Activated naive CD4-positive, alpha-beta T cell treated with anti-CD3 and anti-CD28 coated beads, Interleukin-2, amount 50 U/mL, for 24 hours (primary cell): ENCODE measurements at regions not wholly inside any gene's neighbourhood (a gene's known extent, or its start where the extent isn't known, plus 50 kb on each side); places are given as distances from the start of the nearest gene placed in this dataset.
A peak's percentile ranks its signal among the peaks of the same experiment; 100 is the strongest.

Experiments used
- H3K27ac Mint-ChIP-seq: one replicate; pipeline ENCODE4 v1.8.0; 2021; ENCODE audit warnings: mild to moderate bottlenecking, mixed read lengths
- H3K27me3 Mint-ChIP-seq: one replicate; pipeline ENCODE4 v1.8.0; 2021; ENCODE audit warnings: mixed read lengths
- H3K36me3 Mint-ChIP-seq: one replicate; pipeline ENCODE4 v1.8.0; 2021; ENCODE audit warnings: mixed read lengths
- H3K4me1 Mint-ChIP-seq: one replicate; pipeline ENCODE4 v1.8.0; 2021; ENCODE audit warnings: mixed read lengths
- H3K4me3 Mint-ChIP-seq: one replicate; pipeline ENCODE4 v1.8.0; 2021; ENCODE audit warnings: mild to moderate bottlenecking, mixed read lengths
- H3K9me3 Mint-ChIP-seq: one replicate; pipeline ENCODE4 v1.8.0; 2021; ENCODE audit warnings: mixed read lengths

DNA sequence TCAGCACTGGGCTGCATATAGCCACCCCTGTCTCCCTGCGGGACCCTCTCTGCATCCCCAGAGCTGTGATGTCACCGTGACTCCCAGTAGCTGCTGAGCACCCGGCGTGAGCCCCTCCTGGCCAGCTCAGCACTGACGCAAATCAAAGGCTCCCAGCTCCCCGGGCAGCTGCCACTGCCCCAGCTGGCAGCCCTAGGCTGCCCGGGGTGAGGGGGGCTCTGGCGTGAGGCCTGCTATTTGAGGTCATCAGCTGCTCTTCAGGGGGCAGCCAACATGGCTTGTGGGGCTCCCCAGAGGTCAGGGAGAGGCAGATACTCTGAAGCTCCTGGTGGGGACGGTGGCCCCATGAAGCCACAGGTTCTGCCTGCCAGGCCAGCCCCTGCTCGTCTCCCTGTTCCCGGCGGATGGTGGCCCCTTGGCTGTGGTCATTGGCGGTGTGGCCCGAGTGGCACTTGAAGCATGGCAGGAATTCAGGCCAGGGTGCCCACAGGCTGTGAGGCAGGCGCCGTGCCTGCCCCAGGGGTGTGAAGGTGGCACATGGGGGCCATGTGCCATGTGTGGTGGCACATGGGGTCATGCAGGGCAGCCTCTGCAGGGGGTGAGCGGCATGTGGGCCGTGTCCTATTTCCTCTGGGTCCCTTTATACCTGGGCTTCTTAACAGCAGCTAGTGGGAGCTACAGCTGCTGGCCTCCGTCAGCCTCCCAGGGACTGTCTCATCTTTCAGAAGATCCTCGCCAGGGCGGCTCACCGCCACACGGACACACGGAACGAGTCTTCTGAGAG is 85.4 kb downstream of the SIK1 start:
- Mint-ChIP-seq H3K36me3 (no peaks in the 10 kb centered on the region), H3K4me3 (no peak overlapping the region), H3K27ac (no peak overlapping the region), H3K27me3 (peaks cover 2% of the 10 kb centered on the region), H3K4me1 (peaks cover 7% of the 10 kb centered on the region), H3K9me3 (no peaks in the 10 kb centered on the region)

- H3K27me3 Mint-ChIP-seq = peaks cover 2% of the 10 kb centered on the region
- no peaks in the 10 kb centered on the region for H3K9me3 Mint-ChIP-seq
- no peak overlapping the region for H3K4me3 Mint-ChIP-seq
- H3K4me1 Mint-ChIP-seq = peaks cover 7% of the 10 kb centered on the region
- H3K27ac Mint-ChIP-seq = no peak overlapping the region
- H3K36me3 Mint-ChIP-seq = no peaks in the 10 kb centered on the region
Measured at GRCh38 chr21:43340491-43341377, 86.2 kb downstream of the SIK1 start.

GRCh38 chr21:43339668-43340067 is 87.3 kb downstream of the SIK1 start:
- no peaks in the 10 kb centered on the region for H3K36me3 Mint-ChIP-seq
- H3K4me3 Mint-ChIP-seq = no peak overlapping the region
- H3K27me3 Mint-ChIP-seq = peaks cover 2% of the 10 kb centered on the region
- no peak overlapping the region for H3K27ac Mint-ChIP-seq
- no peaks in the 10 kb centered on the region for H3K9me3 Mint-ChIP-seq
- H3K4me1 Mint-ChIP-seq = peaks cover 7% of the 10 kb centered on the region

DNA sequence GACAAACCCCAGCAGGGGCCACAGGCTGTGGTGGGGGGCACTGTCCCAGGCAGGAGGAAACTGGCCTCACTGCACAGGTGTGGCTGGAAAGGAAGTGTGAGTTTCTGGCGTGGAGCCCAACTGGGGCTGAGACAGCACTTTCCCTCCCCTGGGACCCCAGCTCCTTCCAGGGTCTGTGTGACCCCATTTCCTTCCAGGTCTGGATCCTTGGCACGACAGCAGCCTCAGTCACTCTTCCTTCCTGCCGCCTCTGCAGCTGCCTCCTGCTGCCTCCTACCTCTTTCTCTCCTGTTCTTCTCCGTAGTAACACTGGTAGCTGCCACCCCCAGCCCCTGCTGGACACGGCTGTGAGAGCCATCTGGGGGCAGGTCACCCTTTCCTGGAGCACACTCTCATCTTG is 88.0 kb downstream of the SIK1 start:
- H3K4me3 Mint-ChIP-seq = no peak overlapping the region
- no peak overlapping the region for H3K27ac Mint-ChIP-seq
- no peaks in the 10 kb centered on the region for H3K36me3 Mint-ChIP-seq
- H3K4me1 Mint-ChIP-seq = peaks cover 7% of the 10 kb centered on the region
- peaks cover 2% of the 10 kb centered on the region for H3K27me3 Mint-ChIP-seq
- no peaks in the 10 kb centered on the region for H3K9me3 Mint-ChIP-seq

DNA sequence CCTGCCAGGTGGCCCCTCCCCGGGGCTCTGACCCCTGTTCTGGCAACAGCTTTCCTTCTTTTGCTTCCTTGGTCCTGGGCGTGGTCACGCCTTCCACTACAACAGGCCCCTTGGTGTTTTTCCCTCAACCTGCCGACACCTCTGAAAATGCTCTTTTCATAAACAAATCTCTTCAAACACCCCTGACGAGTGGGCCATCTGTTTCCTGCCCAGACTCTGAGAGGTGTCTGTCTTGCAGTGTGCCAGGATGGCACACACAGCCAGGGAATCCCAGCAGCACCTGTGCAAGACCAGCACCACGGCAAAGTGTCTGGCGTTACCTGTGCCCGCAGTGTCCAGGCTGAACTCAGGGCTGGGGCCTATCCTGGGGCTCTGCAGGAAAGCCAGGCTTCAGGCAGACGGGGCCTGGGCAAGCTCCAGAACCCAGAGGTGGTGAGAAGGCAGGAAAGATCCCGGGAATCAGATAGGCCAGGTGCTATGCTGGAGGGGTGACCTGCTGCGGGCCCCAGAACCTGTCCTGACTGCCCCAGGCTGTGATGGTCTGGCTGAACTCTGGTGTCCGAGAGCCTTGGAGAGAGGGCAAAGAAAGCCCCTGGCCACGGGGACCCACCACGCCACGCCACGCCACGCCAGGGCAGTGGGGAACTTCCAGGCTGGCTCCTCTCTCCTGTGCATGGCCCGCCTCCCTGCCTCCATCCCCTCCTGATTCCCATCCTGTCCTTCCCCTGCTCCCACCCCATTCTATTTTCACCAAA is 88.9 kb downstream of the SIK1 start:
- Mint-ChIP-seq H3K36me3 (no peaks in the 10 kb centered on the region), H3K4me3 (no peak overlapping the region), H3K27ac (peak overlapping the region; percentile 76), H3K4me1 (peaks cover 7% of the 10 kb centered on the region), H3K9me3 (no peaks in the 10 kb centered on the region), H3K27me3 (peaks cover 2% of the 10 kb centered on the region)

GRCh38 chr21:43335119-43335518 is 91.8 kb downstream of the SIK1 start:
- Mint-ChIP-seq H3K9me3 (no peaks in the 10 kb centered on the region), H3K27me3 (peaks cover 2% of the 10 kb centered on the region), H3K4me3 (no peak overlapping the region), H3K36me3 (no peaks in the 10 kb centered on the region), H3K4me1 (peaks cover 7% of the 10 kb centered on the region), H3K27ac (no peak overlapping the region)

DNA sequence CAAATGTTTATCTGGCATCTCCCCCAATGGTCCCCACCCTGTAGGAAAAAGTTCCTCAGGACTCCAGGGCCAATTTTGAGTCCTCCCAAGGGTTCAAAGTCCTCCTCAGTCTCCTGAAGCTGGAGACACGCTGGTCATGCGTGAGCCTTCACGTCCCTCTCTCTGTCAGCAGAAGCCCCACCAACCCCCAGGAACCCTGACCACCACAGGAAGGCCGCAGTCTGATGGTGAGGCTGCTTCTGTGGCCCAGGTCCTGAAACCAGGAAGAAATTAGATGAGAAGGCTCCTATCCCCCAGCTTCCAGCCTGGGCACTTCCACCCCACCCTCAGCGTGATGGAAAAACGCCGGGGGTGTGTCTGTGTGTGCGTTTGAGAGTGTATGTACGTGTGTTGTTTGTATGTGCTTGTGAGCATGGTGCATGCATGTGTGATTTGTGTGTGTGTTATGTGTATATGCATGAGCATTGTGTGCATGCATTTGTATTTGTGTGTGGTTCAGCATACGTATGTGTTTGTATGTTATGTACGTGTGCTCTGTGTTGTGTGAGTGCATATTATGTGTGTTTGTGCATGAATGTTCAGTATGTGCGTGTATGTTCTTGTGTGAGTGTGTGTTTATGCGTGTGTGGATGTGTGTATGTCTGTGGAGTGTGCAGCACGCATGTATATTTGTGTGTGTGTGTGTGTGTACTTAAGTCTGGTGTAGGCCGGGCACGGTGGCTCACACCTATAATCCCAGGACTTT is 92.5 kb downstream of the SIK1 start:
- Mint-ChIP-seq H3K27ac (no peak overlapping the region), H3K4me1 (peaks cover 7% of the 10 kb centered on the region), H3K27me3 (peaks cover 2% of the 10 kb centered on the region), H3K4me3 (no peak overlapping the region), H3K9me3 (no peaks in the 10 kb centered on the region), H3K36me3 (no peaks in the 10 kb centered on the region)

DNA sequence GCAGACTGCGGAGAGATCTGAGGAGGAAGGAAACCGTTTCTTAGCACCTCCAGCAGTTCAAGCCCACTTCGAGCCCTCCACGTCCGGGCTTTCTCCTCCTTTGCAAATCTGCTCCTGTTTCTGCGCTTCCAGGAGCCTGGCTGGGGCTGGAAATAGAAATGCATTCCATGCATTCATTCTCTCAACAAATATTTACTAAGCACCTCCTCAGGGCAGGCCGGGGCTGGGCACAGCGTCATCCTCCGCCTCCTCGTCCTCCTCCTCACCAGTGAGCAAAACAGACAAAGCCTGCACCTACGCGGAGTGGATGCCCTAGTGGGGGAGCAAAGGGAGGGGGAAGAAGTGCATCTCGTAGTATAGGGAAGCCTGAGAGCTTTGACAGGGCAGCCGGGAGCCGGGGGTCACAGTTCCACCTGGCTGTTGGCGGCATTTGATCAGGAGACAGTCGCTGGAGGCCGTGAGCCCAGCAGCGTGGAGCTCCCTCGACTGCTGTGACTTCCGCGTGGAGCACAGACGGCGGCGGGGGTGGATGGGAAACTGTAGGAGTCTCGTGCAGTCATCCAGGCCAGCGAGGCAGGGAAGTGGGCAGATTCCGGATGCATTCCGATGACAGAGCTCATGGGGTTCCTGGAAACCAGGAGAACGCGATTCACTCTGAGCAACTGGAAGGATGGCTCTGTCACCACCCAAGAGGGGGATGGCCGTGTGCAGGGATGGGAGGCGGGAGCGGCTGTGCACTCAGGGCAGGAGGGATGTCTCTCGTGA is 93.5 kb downstream of the SIK1 start:
- Mint-ChIP-seq H3K36me3 (no peaks in the 10 kb centered on the region), H3K27me3 (no peaks in the 10 kb centered on the region), H3K4me1 (peaks cover 4% of the 10 kb centered on the region), H3K27ac (no peak overlapping the region), H3K9me3 (no peaks in the 10 kb centered on the region), H3K4me3 (no peak overlapping the region)

DNA sequence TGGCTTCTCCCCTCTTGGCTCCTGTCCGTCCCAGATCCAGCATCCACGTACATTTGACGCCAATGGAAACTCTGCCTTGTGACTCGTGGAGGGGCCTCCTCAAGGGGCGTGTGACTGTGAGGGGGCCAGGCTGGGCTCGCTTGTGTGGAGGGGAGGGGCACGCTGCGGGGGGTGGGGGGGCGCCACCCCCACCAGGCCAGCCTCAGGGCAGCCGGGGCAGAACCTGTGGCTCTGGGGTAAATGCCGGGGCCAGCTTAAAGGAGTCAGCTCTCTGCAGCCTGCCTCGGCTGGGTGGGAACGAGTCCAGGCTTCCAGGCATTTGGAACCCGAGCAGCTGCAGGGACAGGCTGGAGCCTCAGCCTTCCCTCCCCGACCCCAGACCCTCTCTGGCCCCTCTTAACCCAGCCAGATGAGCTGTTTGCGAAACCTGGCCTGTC is 94.1 kb downstream of the SIK1 start:
- H3K4me1 Mint-ChIP-seq = peaks cover 2% of the 10 kb centered on the region
- no peaks in the 10 kb centered on the region for H3K27me3 Mint-ChIP-seq
- no peaks in the 10 kb centered on the region for H3K9me3 Mint-ChIP-seq
- H3K27ac Mint-ChIP-seq = no peak overlapping the region
- H3K36me3 Mint-ChIP-seq = no peaks in the 10 kb centered on the region
- no peak overlapping the region for H3K4me3 Mint-ChIP-seq

DNA sequence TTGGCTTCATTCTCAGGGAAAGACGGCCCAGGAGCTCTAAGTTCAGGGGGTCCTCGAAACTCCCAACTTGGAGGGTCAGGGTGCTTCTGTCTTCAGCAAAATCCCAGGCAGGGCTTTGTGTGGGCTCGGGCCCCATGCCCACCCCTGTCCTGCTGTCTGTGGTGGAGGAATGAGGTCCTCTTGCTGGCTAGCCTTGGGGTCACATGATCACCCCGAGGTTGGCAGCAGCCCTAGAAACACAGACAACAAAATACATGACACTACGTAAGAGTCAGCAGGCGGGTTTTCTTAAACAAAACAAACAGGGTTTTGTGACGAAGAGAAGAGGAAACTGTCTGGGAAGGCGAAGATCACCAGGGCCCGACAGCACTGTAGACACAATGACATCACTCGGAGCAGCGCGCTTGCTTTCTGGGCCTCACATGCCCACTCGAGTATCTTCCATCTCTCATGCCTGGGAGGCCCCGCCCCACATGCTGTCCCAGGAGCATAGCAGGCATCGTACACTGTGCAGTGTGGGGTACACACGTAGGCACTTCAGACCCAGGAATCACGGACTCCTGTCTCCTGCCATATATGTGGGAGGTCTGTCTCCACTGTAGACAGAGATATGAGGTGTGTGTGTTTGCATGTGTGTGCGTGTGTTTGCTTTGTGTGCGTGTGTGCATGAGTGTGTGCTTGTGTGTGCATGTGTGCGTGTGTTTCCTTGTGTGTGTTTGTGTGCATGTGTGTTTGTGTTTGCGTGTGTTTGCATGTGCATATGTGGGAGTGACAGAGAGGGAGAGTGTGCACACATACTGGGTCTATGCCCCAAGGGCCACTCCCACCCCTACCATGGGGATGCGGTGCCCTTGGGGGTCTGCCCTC is 94.7 kb downstream of the SIK1 start:
- Mint-ChIP-seq H3K27me3 (no peaks in the 10 kb centered on the region), H3K4me3 (no peak overlapping the region), H3K27ac (peak overlapping the region; percentile 14), H3K36me3 (no peaks in the 10 kb centered on the region), H3K9me3 (no peaks in the 10 kb centered on the region), H3K4me1 (no peaks in the 10 kb centered on the region)

GRCh38 chr21:43331111-43331961 is 95.6 kb downstream of the SIK1 start:
- no peaks in the 10 kb centered on the region for H3K27me3 Mint-ChIP-seq
- no peaks in the 10 kb centered on the region for H3K36me3 Mint-ChIP-seq
- H3K4me1 Mint-ChIP-seq = peaks cover 1% of the 10 kb centered on the region
- H3K4me3 Mint-ChIP-seq = no peak overlapping the region
- no peak overlapping the region for H3K27ac Mint-ChIP-seq
- no peaks in the 10 kb centered on the region for H3K9me3 Mint-ChIP-seq

- Mint-ChIP-seq H3K27ac (no peak overlapping the region), H3K4me3 (no peak overlapping the region), H3K4me1 (peaks cover 7% of the 10 kb centered on the region), H3K9me3 (no peaks in the 10 kb centered on the region), H3K27me3 (no peaks in the 10 kb centered on the region), H3K36me3 (no peaks in the 10 kb centered on the region)
Measured at GRCh38 chr21:43330306-43330881, 96.5 kb downstream of the SIK1 start.
